Hindlimb muscle (tissue), 1 donor: ENCODE measurements at regions not wholly inside any gene's neighbourhood (a gene's known extent, or its start where the extent isn't known, plus 50 kb on each side); places are given as distances from the start of the nearest gene placed in this dataset.

Experiments
- DNase-seq: peaks from one replicate; pipeline ENCODE4 v3.0.0-alpha.2; 2013

DNA sequence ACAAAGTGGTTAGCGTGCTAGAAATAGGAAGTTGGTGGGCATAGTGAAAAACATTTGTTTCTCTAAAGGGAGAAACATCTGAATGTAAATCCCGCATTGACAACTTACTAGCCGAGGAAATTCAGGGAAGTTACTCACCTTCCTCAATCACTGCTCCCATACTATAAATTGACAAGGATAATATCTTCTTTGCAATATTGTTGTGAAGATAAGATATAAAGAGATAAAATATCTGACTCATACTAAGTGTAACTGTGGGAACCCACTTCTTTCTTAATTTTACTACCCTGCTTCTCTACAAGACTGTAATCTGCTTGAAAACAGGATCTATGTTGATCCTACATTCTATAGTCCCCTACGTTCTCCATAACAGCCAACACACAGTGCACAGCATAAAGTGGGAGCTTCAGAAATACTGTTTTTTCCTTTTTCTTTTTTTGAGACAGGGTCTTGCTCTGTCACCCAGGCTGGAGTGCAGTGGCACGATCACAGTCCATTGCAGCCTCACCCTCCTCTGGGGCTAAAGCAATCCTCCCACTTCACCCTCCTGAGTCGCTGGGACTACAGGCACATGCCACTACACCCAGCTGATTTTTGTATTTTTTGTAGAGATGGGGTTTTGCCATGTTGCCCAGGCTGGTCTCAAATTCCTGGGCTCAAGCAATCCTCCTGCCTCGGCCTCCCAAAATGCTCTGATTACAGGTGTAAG is 57.4 kb upstream of the C1orf21 start:
- DNase-seq = no peak

- no peak for DNase-seq
Measured at GRCh38 chr1:184329962-184330868, 56.6 kb upstream of the C1orf21 start.

GRCh38 chr1:184330875-184331274 is 56.0 kb upstream of the C1orf21 start:
- no peak for DNase-seq
